GM23248 (cell line): ENCODE measurements at regions not wholly inside any gene's neighbourhood (a gene's known extent, or its start where the extent isn't known, plus 50 kb on each side); places are given as distances from the start of the nearest gene placed in this dataset.

Experiments used
- EZH2 ChIP-seq: fragments of 200-600 bp; sonication (generic); IDR thresholded peaks from 2 replicates; pipeline ENCODE4 v1.6.1; 2018; ENCODE audit warnings: antibody characterized with exemption, mild to moderate bottlenecking; ENCODE audit not compliant: insufficient read depth, poor library complexity, severe bottlenecking
- EZH2phosphoT487 ChIP-seq: fragments of 200-600 bp; sonication (generic); IDR thresholded peaks from 2 replicates; pipeline ENCODE4 v1.6.1; 2018; ENCODE audit warnings: antibody characterized with exemption, moderate library complexity, mild to moderate bottlenecking, low read depth; ENCODE audit not compliant: insufficient read depth

DNA sequence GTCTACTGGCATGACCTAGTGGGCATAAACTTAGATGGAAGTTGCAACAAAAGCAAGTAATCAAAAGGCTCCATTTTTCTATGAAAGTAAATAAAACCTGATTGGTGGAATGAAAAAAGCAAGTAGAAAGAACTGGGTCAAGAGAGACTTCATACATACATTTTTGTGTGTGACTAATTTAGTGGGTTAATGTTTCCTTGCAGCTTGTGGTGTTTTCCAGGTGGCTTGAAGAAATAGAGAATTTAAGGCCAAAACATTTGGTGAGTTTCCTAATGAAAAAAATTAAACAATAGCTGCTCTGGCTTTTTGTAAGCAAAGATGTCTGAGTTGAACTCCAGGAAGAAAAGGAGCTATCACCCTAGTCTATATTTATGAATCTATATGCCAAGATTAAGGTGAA, 71.0 kb downstream of the ZC3H11B start:
- TF ChIP-seq EZH2 (no peak), EZH2phosphoT487 (no peak)
